ENCODE measurements at regions not wholly inside any gene's neighbourhood (a gene's known extent, or its start where the extent isn't known, plus 50 kb on each side); places are given as distances from the start of the nearest gene placed in this dataset.
A peak's percentile ranks its signal among the peaks of the same experiment; 100 is the strongest.

DNA sequence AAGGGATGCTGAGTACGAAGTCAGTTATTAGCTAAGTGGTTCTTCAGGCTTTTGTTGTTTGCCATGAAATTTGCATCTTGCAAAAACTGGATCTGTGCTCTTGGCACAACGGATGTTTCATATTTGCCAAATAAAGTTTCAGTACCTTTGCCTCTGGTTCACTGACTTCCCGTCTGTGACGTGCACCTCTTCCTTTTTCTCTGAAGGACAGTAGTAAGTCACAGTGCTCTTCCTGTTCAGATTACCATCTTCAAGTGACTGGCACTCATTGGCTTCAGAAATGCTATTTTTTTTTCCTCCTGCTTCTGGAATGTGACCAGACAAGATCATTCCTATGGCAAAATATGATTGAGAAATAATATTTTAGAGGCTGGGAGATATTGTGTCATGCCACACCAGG is 75.9 kb upstream of the GREM2 start:
- 86% methylated on average over 4 of the region's 4 CpGs for WGBS
- no peak overlapping the region for H2BK15ac ChIP-seq (ENCODE audit: low read depth, poor library complexity, severe bottlenecking)
- no peak overlapping the region for H2BK12ac ChIP-seq (ENCODE audit: low read length in 2 of 2)
- no peak overlapping the region for H4K8ac ChIP-seq (ENCODE audit: low read length)
- H3K27ac ChIP-seq (ENCODE audit: low read length, poor library complexity, severe bottlenecking), result no peak overlapping the region
- H3K9ac ChIP-seq (ENCODE audit: low read length), result no peak overlapping the region
- no peak overlapping the region for H3K4ac ChIP-seq (ENCODE audit: low read depth in 1 of 2, low read length in 2 of 2)
- no peak overlapping the region for H2BK120ac ChIP-seq (ENCODE audit: low read depth, low read length)
- H3K4me3 ChIP-seq (ENCODE audit: insufficient read depth in 1 of 2, low read depth in 1 of 2, low read length in 2 of 2), result no peak overlapping the region
- H3K9me3 ChIP-seq (ENCODE audit: control insufficient read depth, low read length), result no peaks in the 10 kb centered on the region
- H2AFZ ChIP-seq (ENCODE audit: low read depth, low read length), result no peak overlapping the region
- no peaks in the 10 kb centered on the region for H3K27me3 ChIP-seq (ENCODE audit: control insufficient read depth in 1 of 2, insufficient read depth in 1 of 2, low read length in 2 of 2)
- no peak overlapping the region for H4K91ac ChIP-seq (ENCODE audit: low read length)
- no peak overlapping the region for H3K4me2 ChIP-seq (ENCODE audit: low read length, poor library complexity, severe bottlenecking)
- no peak for DNase-seq
- H3K4me1 ChIP-seq (ENCODE audit: control insufficient read depth, insufficient read depth, low read depth, low read length), result no peaks in the 10 kb centered on the region
- no peak overlapping the region for H3K18ac ChIP-seq (ENCODE audit: low read depth in 1 of 2, low read length in 2 of 2)
- no peak overlapping the region for H2AK5ac ChIP-seq (ENCODE audit: low read length, severe bottlenecking)
- H2BK5ac ChIP-seq (ENCODE audit: low read depth, low read length, poor library complexity, severe bottlenecking), result no peak overlapping the region
- no peaks in the 10 kb centered on the region for H3K36me3 ChIP-seq (ENCODE audit: control insufficient read depth in 1 of 2, insufficient read depth in 2 of 2, low read depth in 1 of 2, low read length in 2 of 2)
- H3K14ac ChIP-seq (ENCODE audit: low read length in 2 of 2), result no peak overlapping the region
- H3K79me1 ChIP-seq (replicated peaks; ENCODE audit: low read length, poor library complexity, severe bottlenecking), result no peaks in the 10 kb centered on the region
- H3K23ac ChIP-seq (ENCODE audit: low read length in 2 of 2), result no peak overlapping the region

DNA sequence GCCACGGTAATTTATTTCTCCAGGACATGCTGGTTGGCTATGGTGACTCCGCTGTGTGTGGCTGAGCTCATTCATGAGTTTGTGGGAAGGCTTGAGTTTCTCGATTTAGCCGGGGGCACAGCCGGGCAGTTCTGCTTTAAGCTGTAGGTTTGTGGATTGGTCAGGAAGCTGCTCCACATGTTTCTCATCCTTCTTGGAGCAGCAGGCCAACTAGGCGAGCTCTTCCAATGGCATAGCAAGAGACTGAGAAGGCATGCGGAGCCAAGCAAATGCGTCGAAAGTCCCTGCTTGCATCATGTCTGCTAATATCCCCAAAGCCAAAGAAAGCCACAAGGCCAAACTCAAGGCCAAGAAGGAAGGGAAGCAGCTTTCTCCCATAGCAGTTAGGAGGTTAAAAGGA is 71.6 kb upstream of the GREM2 start:
- Histone ChIP-seq H2BK15ac (ENCODE audit: low read depth, poor library complexity, severe bottlenecking) (no peak overlapping the region), H3K14ac (ENCODE audit: low read length in 2 of 2) (no peak overlapping the region), H2BK12ac (ENCODE audit: low read length in 2 of 2) (no peak overlapping the region), H3K18ac (ENCODE audit: low read depth in 1 of 2, low read length in 2 of 2) (no peak overlapping the region), H3K9ac (ENCODE audit: low read length) (peak overlapping the region; percentile 37), H2BK120ac (ENCODE audit: low read depth, low read length) (no peak overlapping the region), H2BK5ac (ENCODE audit: low read depth, low read length, poor library complexity, severe bottlenecking) (no peak overlapping the region), H2AFZ (ENCODE audit: low read depth, low read length) (no peak overlapping the region), H4K8ac (ENCODE audit: low read length) (no peak overlapping the region), H2AK5ac (ENCODE audit: low read length, severe bottlenecking) (no peak overlapping the region), H3K9me3 (ENCODE audit: control insufficient read depth, low read length) (no peaks in the 10 kb centered on the region), H3K4me1 (ENCODE audit: control insufficient read depth, insufficient read depth, low read depth, low read length) (no peaks in the 10 kb centered on the region), H3K4ac (ENCODE audit: low read depth in 1 of 2, low read length in 2 of 2) (no peak overlapping the region), H3K4me3 (ENCODE audit: insufficient read depth in 1 of 2, low read depth in 1 of 2, low read length in 2 of 2) (no peak overlapping the region), H3K4me2 (ENCODE audit: low read length, poor library complexity, severe bottlenecking) (no peak overlapping the region), H3K36me3 (ENCODE audit: control insufficient read depth in 1 of 2, insufficient read depth in 2 of 2, low read depth in 1 of 2, low read length in 2 of 2) (no peaks in the 10 kb centered on the region), H3K27ac (ENCODE audit: low read length, poor library complexity, severe bottlenecking) (no peak overlapping the region), H3K79me1 (replicated peaks; ENCODE audit: low read length, poor library complexity, severe bottlenecking) (no peaks in the 10 kb centered on the region), H3K23ac (ENCODE audit: low read length in 2 of 2) (no peak overlapping the region), H4K91ac (ENCODE audit: low read length) (no peak overlapping the region), H3K27me3 (ENCODE audit: control insufficient read depth in 1 of 2, insufficient read depth in 1 of 2, low read length in 2 of 2) (no peaks in the 10 kb centered on the region)
- no peak for DNase-seq
- WGBS, result 88% methylated on average over 9 of the region's 9 CpGs

DNA sequence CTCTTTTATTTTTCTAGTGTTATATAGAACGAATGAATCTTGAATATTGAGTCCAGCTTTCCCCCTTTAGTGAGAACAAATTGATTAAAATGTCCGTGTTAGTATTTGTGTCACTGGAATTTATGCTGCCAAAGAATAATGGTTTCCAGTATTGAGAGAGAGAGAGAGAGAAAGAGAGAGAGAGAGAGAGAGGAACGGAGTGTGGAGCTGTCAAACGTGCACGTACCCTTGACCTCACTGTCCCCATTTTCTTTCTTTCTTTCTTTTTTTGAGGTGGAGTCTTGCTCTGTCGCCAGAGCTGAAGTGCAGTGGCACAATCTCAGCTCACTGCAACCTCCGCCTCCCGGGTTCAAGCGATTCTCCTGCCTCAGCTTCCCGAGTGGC is 70.9 kb upstream of the GREM2 start:
- Histone ChIP-seq H3K27ac (ENCODE audit: low read length, poor library complexity, severe bottlenecking) (no peak overlapping the region), H3K36me3 (ENCODE audit: control insufficient read depth in 1 of 2, insufficient read depth in 2 of 2, low read depth in 1 of 2, low read length in 2 of 2) (no peaks in the 10 kb centered on the region), H4K91ac (ENCODE audit: low read length) (no peak overlapping the region), H3K18ac (ENCODE audit: low read depth in 1 of 2, low read length in 2 of 2) (no peak overlapping the region), H2BK15ac (ENCODE audit: low read depth, poor library complexity, severe bottlenecking) (no peak overlapping the region), H4K8ac (ENCODE audit: low read length) (no peak overlapping the region), H3K14ac (ENCODE audit: low read length in 2 of 2) (no peak overlapping the region), H2BK5ac (ENCODE audit: low read depth, low read length, poor library complexity, severe bottlenecking) (no peak overlapping the region), H3K27me3 (ENCODE audit: control insufficient read depth in 1 of 2, insufficient read depth in 1 of 2, low read length in 2 of 2) (no peaks in the 10 kb centered on the region), H2AFZ (ENCODE audit: low read depth, low read length) (no peak overlapping the region), H3K79me1 (replicated peaks; ENCODE audit: low read length, poor library complexity, severe bottlenecking) (no peaks in the 10 kb centered on the region), H2BK120ac (ENCODE audit: low read depth, low read length) (no peak overlapping the region), H3K4me3 (ENCODE audit: insufficient read depth in 1 of 2, low read depth in 1 of 2, low read length in 2 of 2) (no peak overlapping the region), H3K4me2 (ENCODE audit: low read length, poor library complexity, severe bottlenecking) (no peak overlapping the region), H3K9ac (ENCODE audit: low read length) (no peak overlapping the region), H2BK12ac (ENCODE audit: low read length in 2 of 2) (no peak overlapping the region), H3K4me1 (ENCODE audit: control insufficient read depth, insufficient read depth, low read depth, low read length) (no peaks in the 10 kb centered on the region), H3K23ac (ENCODE audit: low read length in 2 of 2) (no peak overlapping the region), H3K4ac (ENCODE audit: low read depth in 1 of 2, low read length in 2 of 2) (no peak overlapping the region), H3K9me3 (ENCODE audit: control insufficient read depth, low read length) (no peaks in the 10 kb centered on the region), H2AK5ac (ENCODE audit: low read length, severe bottlenecking) (no peak overlapping the region)
- DNase-seq, result no peak
- WGBS, result 85% methylated on average over 7 of the region's 10 CpGs

DNA sequence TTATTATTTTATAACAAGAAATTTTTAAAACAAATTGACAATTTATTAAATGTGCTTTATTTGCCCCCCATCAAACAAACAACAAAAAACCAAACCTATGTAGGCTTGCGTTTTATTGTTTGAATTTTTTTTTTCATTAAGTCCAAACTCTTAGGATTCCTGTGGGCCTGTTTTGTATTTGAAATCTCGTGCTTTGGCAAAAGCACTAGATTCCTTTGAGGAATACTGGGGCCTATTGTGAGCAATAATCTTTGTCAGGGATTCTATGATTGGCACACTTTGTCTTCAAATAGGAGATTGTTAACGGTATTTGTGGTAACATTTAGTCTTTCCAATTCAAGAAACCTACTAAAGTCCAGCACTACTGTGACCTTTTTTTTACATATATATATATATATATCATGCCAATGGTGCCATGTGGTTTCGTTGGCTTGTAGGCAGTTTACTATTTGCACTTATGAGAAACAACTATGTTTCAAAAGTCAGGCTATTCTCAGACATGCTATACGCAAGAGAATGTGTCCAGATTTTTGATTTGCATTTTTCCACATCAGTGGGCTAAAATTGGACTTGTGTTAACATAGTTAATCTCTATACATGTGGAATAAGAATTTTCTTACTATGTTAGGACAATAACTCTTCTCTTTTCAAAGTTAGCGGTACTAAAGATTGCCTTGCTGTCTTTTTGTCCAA is 70.4 kb upstream of the GREM2 start:
- H3K14ac ChIP-seq (ENCODE audit: low read length in 2 of 2), result no peak overlapping the region
- no peaks in the 10 kb centered on the region for H3K27me3 ChIP-seq (ENCODE audit: control insufficient read depth in 1 of 2, insufficient read depth in 1 of 2, low read length in 2 of 2)
- no peaks in the 10 kb centered on the region for H3K36me3 ChIP-seq (ENCODE audit: control insufficient read depth in 1 of 2, insufficient read depth in 2 of 2, low read depth in 1 of 2, low read length in 2 of 2)
- H3K9me3 ChIP-seq (ENCODE audit: control insufficient read depth, low read length), result no peaks in the 10 kb centered on the region
- no peak overlapping the region for H3K23ac ChIP-seq (ENCODE audit: low read length in 2 of 2)
- no peak overlapping the region for H2AK5ac ChIP-seq (ENCODE audit: low read length, severe bottlenecking)
- H3K4ac ChIP-seq (ENCODE audit: low read depth in 1 of 2, low read length in 2 of 2), result no peak overlapping the region
- WGBS, result 57% methylated on average over 2 of the region's 6 CpGs
- H3K18ac ChIP-seq (ENCODE audit: low read depth in 1 of 2, low read length in 2 of 2), result no peak overlapping the region
- H2BK5ac ChIP-seq (ENCODE audit: low read depth, low read length, poor library complexity, severe bottlenecking), result no peak overlapping the region
- no peak overlapping the region for H2BK120ac ChIP-seq (ENCODE audit: low read depth, low read length)
- H4K8ac ChIP-seq (ENCODE audit: low read length), result no peak overlapping the region
- H3K79me1 ChIP-seq (replicated peaks; ENCODE audit: low read length, poor library complexity, severe bottlenecking), result no peaks in the 10 kb centered on the region
- H2BK15ac ChIP-seq (ENCODE audit: low read depth, poor library complexity, severe bottlenecking), result no peak overlapping the region
- DNase-seq, result no peak
- H4K91ac ChIP-seq (ENCODE audit: low read length), result no peak overlapping the region
- no peak overlapping the region for H3K27ac ChIP-seq (ENCODE audit: low read length, poor library complexity, severe bottlenecking)
- H3K9ac ChIP-seq (ENCODE audit: low read length), result no peak overlapping the region
- H2BK12ac ChIP-seq (ENCODE audit: low read length in 2 of 2), result no peak overlapping the region
- no peak overlapping the region for H2AFZ ChIP-seq (ENCODE audit: low read depth, low read length)
- H3K4me2 ChIP-seq (ENCODE audit: low read length, poor library complexity, severe bottlenecking), result no peak overlapping the region
- no peak overlapping the region for H3K4me3 ChIP-seq (ENCODE audit: insufficient read depth in 1 of 2, low read depth in 1 of 2, low read length in 2 of 2)
- no peaks in the 10 kb centered on the region for H3K4me1 ChIP-seq (ENCODE audit: control insufficient read depth, insufficient read depth, low read depth, low read length)
